NCI-H1694 treated with DMSO at 0.1 percent for 48 hours (cell line): ENCODE measurements at regions not wholly inside any gene's neighbourhood (a gene's known extent, or its start where the extent isn't known, plus 50 kb on each side); places are given as distances from the start of the nearest gene placed in this dataset.

Source experiments
- DNase-seq: peaks from one replicate; lab custom pipeline; 2025; lab: John Stamatoyannopoulos, UW

GRCh38 chr7:153446490-153446889 is 605.7 kb upstream of the DPP6 start:
- DNase-seq = no peak

- no peak for DNase-seq
Measured at GRCh38 chr7:153447011-153447410, 605.2 kb upstream of the DPP6 start.

- DNase-seq = no peak
Measured at GRCh38 chr7:153452661-153453060, 599.5 kb upstream of the DPP6 start.

DNA sequence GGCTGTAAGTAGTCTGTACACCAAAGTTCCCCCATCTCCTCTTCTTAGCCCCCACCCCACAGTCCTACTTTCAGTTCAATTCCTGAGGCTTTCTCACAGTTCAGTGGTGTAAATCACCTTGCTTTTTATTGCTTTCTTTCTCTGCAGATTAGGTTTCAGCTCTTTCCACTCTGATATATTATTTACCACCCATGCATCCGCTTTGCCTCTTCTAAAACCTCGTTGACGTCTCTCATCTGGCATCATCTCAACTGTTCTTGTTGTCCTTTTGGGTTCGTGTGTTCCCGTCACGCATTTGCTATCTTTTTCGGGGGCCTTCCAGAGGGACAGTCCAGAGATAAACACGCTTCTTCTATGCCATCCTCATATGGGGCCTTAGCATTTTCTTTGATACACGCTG is 597.9 kb upstream of the DPP6 start:
- DNase-seq = no peak

GRCh38 chr7:153457746-153458145 is 594.5 kb upstream of the DPP6 start:
- no peak for DNase-seq

GRCh38 chr7:153470004-153470671 is 582.1 kb upstream of the DPP6 start:
- DNase-seq = no peak

DNA sequence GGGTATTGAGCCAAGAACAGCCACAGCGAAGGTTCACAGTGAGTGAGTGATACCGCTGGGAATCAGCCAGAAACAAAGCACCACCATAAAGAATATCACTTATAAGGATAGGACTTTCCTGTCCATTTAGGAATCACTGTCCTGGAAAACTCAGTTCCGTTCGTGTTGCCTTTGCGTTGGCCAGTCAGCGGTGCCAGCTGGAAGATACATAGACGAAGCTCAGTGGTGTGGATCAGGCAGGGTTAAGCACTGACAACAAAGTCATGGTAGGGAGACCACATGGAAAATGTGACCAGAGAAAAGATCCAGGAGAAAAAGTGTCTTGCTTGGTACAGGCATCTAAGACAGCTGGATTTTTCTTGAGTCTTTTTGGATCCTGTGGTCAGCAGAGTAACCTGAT is 579.7 kb upstream of the DPP6 start:
- no peak for DNase-seq

DNA sequence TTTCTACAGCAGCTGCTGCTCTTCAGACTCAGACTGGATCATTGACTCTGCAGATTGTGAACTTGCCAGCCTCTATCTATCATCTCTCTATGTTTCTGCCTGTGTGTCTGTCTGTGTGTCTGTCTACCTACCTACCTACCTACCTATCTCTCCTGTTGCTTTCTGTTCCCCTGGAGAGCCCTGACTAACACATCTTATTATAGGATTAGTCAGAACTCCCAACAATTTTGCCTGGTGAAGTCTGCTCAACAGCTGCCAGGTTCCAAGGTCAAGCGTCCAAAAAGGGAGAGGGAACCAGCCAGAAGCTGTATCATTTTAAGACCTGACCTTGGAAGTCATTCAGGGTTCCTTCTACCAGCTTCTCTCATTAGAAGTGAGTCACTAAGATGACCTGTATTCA is 579.0 kb upstream of the DPP6 start:
- no peak for DNase-seq

DNA sequence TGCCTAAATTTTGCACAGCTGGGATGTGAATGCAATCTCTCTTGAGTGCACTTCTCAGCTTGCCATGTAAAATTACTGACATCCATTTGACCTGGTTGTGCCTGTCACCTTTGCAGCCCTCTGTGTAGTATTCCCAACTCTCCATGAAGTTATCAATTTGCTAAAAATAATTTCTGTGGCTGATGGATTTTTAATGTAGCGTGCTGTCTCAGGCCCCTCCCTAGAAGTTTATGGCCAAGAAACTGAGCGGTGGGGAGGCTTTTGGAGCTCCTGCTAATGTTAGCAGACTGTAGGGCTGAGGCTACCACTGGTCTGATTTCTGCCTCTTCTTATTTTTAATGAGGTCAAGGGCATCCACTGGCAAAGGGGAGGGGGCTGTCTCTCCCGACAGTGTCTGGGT is 577.0 kb upstream of the DPP6 start:
- DNase-seq = no peak

DNA sequence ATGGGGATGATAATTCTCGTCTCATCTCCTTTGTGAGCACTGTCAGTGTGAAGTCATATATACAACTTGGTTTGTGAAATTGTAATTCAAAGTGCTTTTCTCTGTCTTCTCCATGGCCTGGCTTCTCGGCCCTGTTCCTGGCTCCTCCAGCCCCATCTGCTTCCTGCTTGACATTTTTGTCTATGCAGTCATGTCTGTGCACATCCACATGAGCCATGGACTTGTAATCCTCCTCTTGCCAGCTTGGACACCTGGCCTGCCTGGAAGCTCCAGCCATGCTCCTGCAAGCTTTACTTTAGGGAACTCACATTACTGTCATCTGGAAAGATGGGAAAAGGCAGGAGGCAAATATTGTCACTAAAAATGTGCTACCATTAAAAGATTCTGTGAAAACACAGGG is 576.0 kb upstream of the DPP6 start:
- DNase-seq = no peak

DNA sequence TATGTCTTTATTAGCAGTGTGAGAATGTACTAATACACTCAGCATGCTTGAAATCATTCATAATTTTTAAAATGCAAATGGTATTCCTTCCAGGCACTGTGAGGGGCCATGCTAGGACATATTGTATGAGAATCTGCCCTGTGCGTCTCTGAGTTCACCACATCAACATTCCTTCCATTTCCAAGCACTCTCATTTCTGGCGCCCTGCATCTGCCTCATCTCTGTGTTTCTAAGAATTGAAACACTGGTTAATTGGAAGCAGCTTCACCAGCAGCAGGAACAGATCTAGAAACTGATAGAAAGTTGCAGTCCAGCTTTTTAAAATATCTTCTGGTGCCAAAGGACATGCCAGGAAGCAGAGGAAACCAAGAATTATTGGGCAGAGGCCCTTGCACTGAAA is 555.9 kb upstream of the DPP6 start:
- no peak for DNase-seq

- no peak for DNase-seq
Measured at GRCh38 chr7:153503093-153503492, 549.1 kb upstream of the DPP6 start.

- no peak for DNase-seq
Measured at GRCh38 chr7:153504288-153505075, 547.7 kb upstream of the DPP6 start.

DNA sequence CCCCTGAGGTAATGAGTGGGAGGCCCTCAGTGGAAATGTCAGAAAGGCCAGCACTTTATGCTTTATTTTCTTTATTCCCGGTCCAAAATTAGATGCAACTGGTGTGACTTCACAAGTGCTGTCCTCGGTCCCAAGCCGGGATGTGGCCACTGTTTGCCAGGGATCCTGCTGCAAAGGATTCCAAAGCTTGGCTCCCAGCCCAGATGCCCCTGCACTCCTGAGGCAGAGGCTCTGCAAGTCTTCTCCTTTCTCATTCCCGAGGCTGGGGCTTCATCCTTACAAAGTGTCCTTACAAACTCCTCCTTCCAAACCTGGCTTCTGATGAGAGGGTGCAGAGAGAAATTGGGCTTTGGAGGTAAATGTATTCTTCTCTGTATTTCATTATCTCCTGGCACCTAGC is 544.3 kb upstream of the DPP6 start:
- DNase-seq = no peak

- DNase-seq = no peak
Measured at GRCh38 chr7:153509768-153510167, 542.4 kb upstream of the DPP6 start.

DNA sequence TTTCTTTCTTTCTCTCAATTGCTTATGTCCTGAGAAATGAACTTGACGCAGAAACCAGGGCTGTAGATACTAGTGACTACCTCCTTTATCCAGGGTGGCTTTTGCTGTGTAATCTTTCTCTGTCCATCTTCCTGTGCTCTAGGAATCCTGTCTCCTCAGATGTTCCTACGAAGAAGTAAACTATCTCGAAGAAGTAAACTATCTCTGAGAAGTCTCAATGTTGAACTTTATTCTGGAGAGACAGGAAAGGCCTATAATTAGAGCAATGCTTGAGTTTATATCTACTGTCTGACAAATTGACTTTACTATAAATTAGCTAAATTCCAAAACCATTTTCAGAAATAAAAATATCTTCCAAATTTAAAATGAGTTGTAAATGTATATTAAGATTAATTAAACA is 541.5 kb upstream of the DPP6 start:
- no peak for DNase-seq

GRCh38 chr7:153514032-153514431 is 538.2 kb upstream of the DPP6 start:
- DNase-seq = no peak

DNA sequence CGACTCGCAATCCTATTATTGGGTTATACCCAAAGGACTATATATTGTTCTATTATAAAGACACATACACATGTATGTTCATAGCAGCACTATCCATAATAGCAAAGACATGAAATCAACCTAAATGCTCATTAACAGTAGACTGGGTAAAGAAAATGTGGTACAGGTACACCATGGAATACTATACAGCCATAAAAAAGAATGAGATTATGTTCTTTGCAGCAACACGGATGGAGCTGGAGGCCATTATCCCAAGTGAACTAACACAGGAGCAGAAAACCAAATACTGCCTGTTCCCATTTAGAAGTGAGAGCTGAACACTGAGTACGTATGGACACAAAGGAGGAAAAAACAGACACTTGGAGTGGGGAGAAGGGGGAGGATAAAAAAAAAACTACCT is 536.8 kb upstream of the DPP6 start:
- DNase-seq = no peak

DNA sequence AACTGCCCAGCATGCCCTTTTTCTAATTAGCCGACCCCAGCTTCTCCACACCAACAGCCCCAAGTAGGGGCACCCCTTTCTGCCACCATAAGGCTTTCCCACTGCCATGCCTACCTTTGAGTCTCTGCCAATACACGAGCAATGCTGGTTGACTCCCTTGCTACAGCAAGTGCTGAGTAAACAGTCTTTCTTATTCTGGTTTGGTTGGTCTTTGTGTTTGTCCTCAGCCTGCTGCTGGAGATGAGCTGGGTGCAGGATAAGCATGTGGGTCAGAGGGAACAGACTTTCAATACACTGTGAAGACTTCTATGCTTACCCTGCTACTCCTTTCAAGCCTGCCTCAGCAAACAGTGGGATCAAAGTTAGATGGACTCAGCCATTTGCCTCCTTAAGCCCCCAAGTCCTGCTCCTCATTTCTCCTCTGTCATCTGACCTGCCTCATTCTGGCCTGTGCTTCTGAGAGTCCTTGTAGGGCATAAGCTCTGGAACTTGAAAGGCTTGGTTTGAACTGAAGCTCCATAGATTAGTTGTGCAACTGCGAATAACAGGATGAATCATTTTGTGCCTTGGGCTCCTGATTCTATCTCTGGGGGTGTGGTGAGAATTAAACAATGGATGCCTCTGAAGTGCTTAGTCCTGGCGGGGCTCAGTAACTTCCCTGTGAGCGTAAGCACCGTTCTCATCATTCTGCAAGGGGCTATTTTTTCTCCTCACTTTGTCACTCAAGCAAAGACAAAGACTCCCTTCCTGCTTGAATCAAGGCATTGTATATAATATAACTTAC is 533.8 kb upstream of the DPP6 start:
- no peak for DNase-seq

DNA sequence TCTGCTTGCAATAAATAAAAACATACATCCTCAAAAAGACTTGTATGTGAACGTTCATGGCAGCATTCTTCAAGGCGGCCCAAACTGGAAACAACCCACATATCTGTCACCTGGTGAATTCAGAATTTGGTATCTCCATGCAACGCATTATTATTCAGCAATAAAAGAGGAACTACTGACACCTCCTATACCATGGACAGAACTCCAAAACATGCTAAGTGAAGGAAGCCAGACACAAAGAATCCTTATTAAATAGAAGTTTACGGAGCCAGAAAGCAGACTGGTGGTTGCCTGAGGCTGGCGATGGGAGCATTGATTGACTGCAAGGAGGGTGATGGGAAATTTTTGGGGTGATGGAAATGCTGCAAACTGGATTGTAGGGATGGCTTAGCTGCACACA is 530.8 kb upstream of the DPP6 start:
- DNase-seq = no peak

- no peak for DNase-seq
Measured at GRCh38 chr7:153522261-153522660, 529.9 kb upstream of the DPP6 start.

DNA sequence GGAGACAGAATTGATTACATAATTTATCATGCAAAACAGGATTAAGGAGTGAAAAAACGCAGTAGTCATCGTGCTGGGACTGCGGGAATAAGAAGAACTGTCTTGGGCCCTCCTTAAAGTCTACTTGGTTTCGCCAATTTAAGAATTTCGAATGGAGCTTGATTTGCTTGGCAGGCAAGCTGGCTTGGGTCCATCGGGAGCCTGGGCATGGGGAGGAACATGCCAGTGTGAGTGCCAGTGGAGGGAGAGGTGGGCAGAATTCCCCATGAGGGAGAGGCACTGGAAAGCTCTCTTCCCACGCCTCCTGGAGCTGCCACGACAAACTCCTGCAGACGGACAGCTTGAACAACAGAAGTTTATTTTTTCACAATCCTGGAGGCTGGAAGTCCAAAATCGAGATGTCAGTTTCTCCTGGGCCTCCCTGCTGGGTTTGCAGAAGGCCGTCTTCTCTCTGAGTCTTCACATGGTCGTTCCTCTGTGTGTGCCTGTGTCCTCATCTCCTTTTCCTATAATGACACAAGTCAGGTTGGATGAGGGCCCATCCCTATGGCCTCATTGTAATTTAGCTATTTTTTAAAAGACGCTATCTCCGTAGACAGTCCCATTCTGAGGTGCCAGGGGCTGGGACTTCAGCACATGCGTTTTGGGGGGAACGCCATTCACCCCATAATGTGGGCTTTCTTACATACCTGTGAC is 528.7 kb upstream of the DPP6 start:
- no peak for DNase-seq
